GM23338 (cell line): ENCODE measurements at regions not wholly inside any gene's neighbourhood (a gene's known extent, or its start where the extent isn't known, plus 50 kb on each side); places are given as distances from the start of the nearest gene placed in this dataset.

Source experiments
- ATAC-seq: fragments of 200-7000 bp; cut with Tn5 transposase; 3 replicates; pipeline ENCODE4 v1.9.1; 2020
- DNase-seq: peaks from one replicate; pipeline ENCODE4 v3.0.0-alpha.2; 2015; ENCODE audit warnings: low spot score
- H2AFZ ChIP-seq: fragments of 200-600 bp; sonication (generic); 2 replicates; pipeline ENCODE4 v1.8.0; 2016; ENCODE audit warnings: antibody characterized with exemption, mild to moderate bottlenecking, moderate library complexity
- H3F3A ChIP-seq: fragments of 200-600 bp; sonication (generic); replicated peaks from 2 replicates; pipeline ENCODE4 v1.8.0; 2017; ENCODE audit warnings: antibody characterized with exemption, mixed run types, low read depth
- H3K27ac ChIP-seq: fragments of 200-600 bp; sonication (generic); 2 replicates; pipeline ENCODE4 v1.6.1; 2016; ENCODE audit warnings: low read depth
- H3K27me3 ChIP-seq: fragments of 200-600 bp; sonication (generic); 2 replicates; pipeline ENCODE4 v1.8.0; 2016; ENCODE audit warnings: mild to moderate bottlenecking, mixed run types, moderate library complexity; ENCODE audit not compliant: insufficient read depth
- H3K36me3 ChIP-seq: fragments of 200-600 bp; sonication (generic); 2 replicates; pipeline ENCODE4 v1.8.0; 2016; ENCODE audit warnings: mild to moderate bottlenecking; ENCODE audit not compliant: insufficient read depth
- H3K4me1 ChIP-seq: fragments of 200-600 bp; sonication (generic); 2 replicates; pipeline ENCODE4 v1.8.0; 2016; ENCODE audit warnings: mild to moderate bottlenecking, moderate library complexity; ENCODE audit not compliant: insufficient read depth
- H3K4me2 ChIP-seq: fragments of 200-600 bp; sonication (generic); 2 replicates; pipeline ENCODE4 v1.7.1; 2017; ENCODE audit warnings: mixed run types
- H3K4me3 ChIP-seq: fragments of 200-600 bp; sonication (generic); 2 replicates; pipeline ENCODE4 v1.6.1; 2016; ENCODE audit warnings: mixed run types
- H3K79me2 ChIP-seq: fragments of 200-600 bp; sonication (generic); replicated peaks from 2 replicates; pipeline ENCODE4 v1.8.0; 2017; ENCODE audit warnings: mild to moderate bottlenecking; ENCODE audit not compliant: insufficient read depth
- H3K9me2 ChIP-seq: fragments of 200-600 bp; sonication (generic); 2 replicates; pipeline ENCODE4 v1.8.0; 2017; ENCODE audit not compliant: insufficient read depth
- H4K20me1 ChIP-seq: fragments of 200-600 bp; sonication (generic); replicated peaks from 2 replicates; pipeline ENCODE4 v1.8.0; 2017; ENCODE audit warnings: mild to moderate bottlenecking; ENCODE audit not compliant: insufficient read depth
- H3K27ac Mint-ChIP-seq: 2 replicates; pipeline ENCODE4 v1.8.0; 2020; ENCODE audit warnings: inconsistent platforms, mild to moderate bottlenecking, moderate library complexity, mixed read lengths
- H3K27me3 Mint-ChIP-seq: 3 replicates; pipeline ENCODE4 v1.8.0; 2022; ENCODE audit warnings: low read depth, mild to moderate bottlenecking, moderate library complexity, mixed read lengths, inconsistent platforms; ENCODE audit not compliant: insufficient read depth, poor library complexity
- H3K36me3 Mint-ChIP-seq: 3 replicates; pipeline ENCODE4 v1.8.0; 2021; ENCODE audit warnings: low read depth, mild to moderate bottlenecking, inconsistent platforms, moderate library complexity, mixed read lengths
- H3K4me1 Mint-ChIP-seq: 3 replicates; pipeline ENCODE4 v1.8.0; 2020; ENCODE audit warnings: mild to moderate bottlenecking, inconsistent platforms, mixed read lengths
- H3K4me3 Mint-ChIP-seq: 3 replicates; pipeline ENCODE4 v1.8.0; 2021; ENCODE audit warnings: moderate library complexity, mild to moderate bottlenecking, inconsistent platforms, mixed read lengths
- H3K9me3 Mint-ChIP-seq: 3 replicates; pipeline ENCODE4 v1.8.0; 2020; ENCODE audit warnings: moderate library complexity, mild to moderate bottlenecking, inconsistent platforms, mixed read lengths
- CTCF ChIP-seq, 2 experiments: fragments of 200-600 bp in 1 of 2; sonication (generic) in 1 of 2; conservative IDR thresholded peaks; 2 replicates each; pipeline versions ENCODE4 v1.5.1 to v1.6.1; 2016 to 2017; ENCODE audit warnings: antibody characterized with exemption in 2 of 2, low read depth in 2 of 2, mild to moderate bottlenecking in 2 of 2, moderate library complexity in 1 of 2
- ETS1 ChIP-seq: IDR thresholded peaks from 2 replicates; pipeline ENCODE4 v1.6.1; 2016; ENCODE audit warnings: antibody characterized with exemption
- EZH2 ChIP-seq: fragments of 200-600 bp; sonication (generic); IDR thresholded peaks from one replicate; pipeline ENCODE4 v1.8.0; 2017; ENCODE audit warnings: antibody characterized with exemption, mild to moderate bottlenecking, low read depth; ENCODE audit not compliant: unreplicated experiment
- EZH2phosphoT487 ChIP-seq: fragments of 200-600 bp; sonication (generic); IDR thresholded peaks from one replicate; pipeline ENCODE4 v1.8.1; 2018; ENCODE audit warnings: antibody characterized with exemption; ENCODE audit not compliant: unreplicated experiment
- JUNB ChIP-seq: IDR thresholded peaks from one replicate; pipeline ENCODE4 v1.6.1; 2016; ENCODE audit warnings: antibody characterized with exemption; ENCODE audit not compliant: unreplicated experiment
- NANOG ChIP-seq: IDR thresholded peaks from 2 replicates; pipeline ENCODE4 v1.6.1; 2016; ENCODE audit warnings: antibody characterized with exemption, borderline replicate concordance
- ZNF331 ChIP-seq: fragments of 250-450 bp; sonication (Bioruptor Pico); IDR thresholded peaks from 2 replicates; pipeline ENCODE4 v1.5.0; 2020; ENCODE audit warnings: low read depth, mild to moderate bottlenecking, moderate library complexity
- ZNF462 ChIP-seq: fragments of 250-450 bp; sonication (Bioruptor Pico); IDR thresholded peaks from 2 replicates; pipeline ENCODE4 v1.5.0; 2020; ENCODE audit warnings: mild to moderate bottlenecking, moderate library complexity

- no peak for TF ChIP-seq ZNF462
- no peak for TF ChIP-seq ETS1
Observed at GRCh38 chr1:79655876-79656275, 649.3 kb upstream of the ADGRL4 start (continued).

GRCh38 chr1:79652426-79652825 is 645.9 kb upstream of the ADGRL4 start:
- Mint-ChIP-seq H3K9me3 (no peaks in the 10 kb centered on the region), H3K36me3 (no peaks in the 10 kb centered on the region), H3K27me3 (no peaks in the 10 kb centered on the region), H3K4me1 (peaks cover under 1% of the 10 kb centered on the region; the same call in 2 of the 3 replicates), H3K4me3 (no peak overlapping the region), H3K27ac (no peak overlapping the region)
- no peak overlapping the region for H3K4me2 ChIP-seq
- peak overlapping the region; percentile 19; the same call in 1 of the 2 replicates for H2AFZ ChIP-seq
- H3K4me1 ChIP-seq: 0 out of 2 replicates have a peak, but pooled peaks cover under 1% of the 10 kb centered on the region
- H3K4me3 ChIP-seq: no peak overlapping the region
- no peaks in the 10 kb centered on the region for H3F3A ChIP-seq
- ATAC-seq (no peak), DNase-seq (no peak)
- no peaks in the 10 kb centered on the region for H3K9me2 ChIP-seq
- H4K20me1 ChIP-seq: no peaks in the 10 kb centered on the region
- H3K36me3 ChIP-seq: no peaks in the 10 kb centered on the region
- H3K27me3 ChIP-seq: no peaks in the 10 kb centered on the region
- H3K27ac ChIP-seq: no peak overlapping the region
- no peaks in the 10 kb centered on the region for H3K79me2 ChIP-seq
- TF ChIP-seq JUNB (no peak), EZH2 (no peak), ZNF331 (CRISPR knock-in tag) (no peak), CTCF (conservative IDR thresholded peaks at IDR 0.05; ENCODE audit: low read depth in 2 of 2) (no peak), NANOG (no peak), ETS1 (no peak), EZH2phosphoT487 (no peak)
